Upper lobe of right lung (tissue), 1 donor: ENCODE measurements at regions not wholly inside any gene's neighbourhood (a gene's known extent, or its start where the extent isn't known, plus 50 kb on each side); places are given as distances from the start of the nearest gene placed in this dataset.

Experiments
- ATAC-seq: fragments of 200-7000 bp; cut with Tn5 transposase; one replicate; pipeline ENCODE4 v1.9.1; 2020; ENCODE audit warnings: mild to moderate bottlenecking, moderate library complexity
- DNase-seq: peaks from one replicate; pipeline ENCODE4 v3.0.0-alpha.2; 2020
- H3K27ac ChIP-seq: fragments of 200-600 bp; one replicate; pipeline ENCODE4 v1.8.0; 2022
- H3K27me3 ChIP-seq: fragments of 200-600 bp; one replicate; pipeline ENCODE4 v1.8.0; 2022; ENCODE audit warnings: mild to moderate bottlenecking
- H3K36me3 ChIP-seq: fragments of 200-600 bp; one replicate; pipeline ENCODE4 v1.8.0; 2022
- H3K4me1 ChIP-seq: fragments of 200-600 bp; one replicate; pipeline ENCODE4 v1.8.0; 2022
- H3K4me3 ChIP-seq: fragments of 200-600 bp; one replicate; pipeline ENCODE4 v1.8.0; 2022; ENCODE audit warnings: mild to moderate bottlenecking
- H3K9me3 ChIP-seq: fragments of 200-600 bp; one replicate; pipeline ENCODE4 v1.8.0; 2022
- CTCF ChIP-seq: fragments of 200-600 bp; IDR thresholded peaks from one replicate; pipeline ENCODE4 v1.8.0; 2022; ENCODE audit warnings: antibody characterized with exemption
- intact Hi-C: fragments of 100-400 bp; cut with DNase I; formaldehyde crosslinking; loops from one replicate; pipeline ENCODE4 v1.11.0; 2022
- donor health status: DM: no; HTN: yes; CAD: no; lungs with severe emphysema.

GRCh38 chr4:81836716-81837115 lies 365.0 kb upstream of the RASGEF1B start:
- intact Hi-C loops = no loop called here
- Histone ChIP-seq H3K27me3 (no peaks in the 10 kb centered on the region), H3K4me1 (no peaks in the 10 kb centered on the region), H3K27ac (no peak overlapping the region), H3K4me3 (no peak overlapping the region), H3K36me3 (no peaks in the 10 kb centered on the region), H3K9me3 (no peaks in the 10 kb centered on the region)
- no peak for TF ChIP-seq CTCF
- no peak for DNase-seq
- no peak for ATAC-seq

GRCh38 chr4:81833576-81833975 lies 361.9 kb upstream of the RASGEF1B start:
- Histone ChIP-seq H3K27me3 (no peaks in the 10 kb centered on the region), H3K27ac (no peak overlapping the region), H3K4me3 (no peak overlapping the region), H3K36me3 (no peaks in the 10 kb centered on the region), H3K4me1 (no peaks in the 10 kb centered on the region), H3K9me3 (no peaks in the 10 kb centered on the region)
- no peak for TF ChIP-seq CTCF
- intact Hi-C loops = no loop called here
- DNase-seq = no peak
- ATAC-seq = no peak

- intact Hi-C loops = no loop called here
- Histone ChIP-seq H3K36me3 (no peaks in the 10 kb centered on the region), H3K27ac (no peak overlapping the region), H3K9me3 (no peaks in the 10 kb centered on the region), H3K4me1 (no peaks in the 10 kb centered on the region), H3K27me3 (no peaks in the 10 kb centered on the region), H3K4me3 (no peak overlapping the region)
- ATAC-seq (no peak), DNase-seq (no peak)
- TF ChIP-seq CTCF = no peak
These were observed 357.3 kb upstream of the RASGEF1B start for GRCh38 chr4:81828991-81829390.

GRCh38 chr4:81827577-81828202 lies 356.0 kb upstream of the RASGEF1B start:
- intact Hi-C loops = no loop called here
- no peak for TF ChIP-seq CTCF
- DNase-seq = no peak
- ATAC-seq = no peak
- Histone ChIP-seq H3K36me3 (no peaks in the 10 kb centered on the region), H3K9me3 (no peaks in the 10 kb centered on the region), H3K27ac (no peak overlapping the region), H3K27me3 (no peaks in the 10 kb centered on the region), H3K4me3 (no peak overlapping the region), H3K4me1 (no peaks in the 10 kb centered on the region)

GRCh38 chr4:81826817-81827424 lies 355.2 kb upstream of the RASGEF1B start:
- intact Hi-C loops = no loop called here

More at GRCh38 chr4:81826817-81827424, 355.2 kb upstream of the RASGEF1B start:
- Histone ChIP-seq H3K4me1 (no peaks in the 10 kb centered on the region), H3K27ac (no peak overlapping the region), H3K4me3 (no peak overlapping the region), H3K27me3 (no peaks in the 10 kb centered on the region), H3K36me3 (no peaks in the 10 kb centered on the region), H3K9me3 (no peaks in the 10 kb centered on the region)
- ATAC-seq = no peak
- TF ChIP-seq CTCF = no peak
- DNase-seq = no peak
